Activated CD4-positive, alpha-beta T cell treated with anti-CD3 and anti-CD28 coated beads, Interleukin-2, amount 10 ng/mL, durations not matched to agents 24 days and 14 days (primary cell): ENCODE measurements at regions not wholly inside any gene's neighbourhood (a gene's known extent, or its start where the extent isn't known, plus 50 kb on each side); places are given as distances from the start of the nearest gene placed in this dataset.

ENCODE experiments used
- DNase-seq: peaks from one replicate; pipeline ENCODE4 v3.0.0; 2022
- H3K27ac Mint-ChIP-seq: one replicate; pipeline ENCODE4 v1.8.0; 2022; ENCODE audit warnings: mild to moderate bottlenecking, mixed read lengths
- H3K27me3 Mint-ChIP-seq: one replicate; pipeline ENCODE4 v1.8.0; 2022; ENCODE audit warnings: mixed read lengths
- H3K36me3 Mint-ChIP-seq: one replicate; pipeline ENCODE4 v1.8.0; 2022; ENCODE audit warnings: low read depth, mild to moderate bottlenecking, mixed read lengths
- H3K4me1 Mint-ChIP-seq: one replicate; pipeline ENCODE4 v1.8.0; 2021; ENCODE audit warnings: mixed read lengths
- H3K4me3 Mint-ChIP-seq: one replicate; pipeline ENCODE4 v1.8.0; 2022; ENCODE audit warnings: mild to moderate bottlenecking, moderate library complexity, mixed read lengths
- H3K9me3 Mint-ChIP-seq: one replicate; pipeline ENCODE4 v1.8.0; 2021; ENCODE audit warnings: mixed read lengths
- intact Hi-C: fragments of 100-400 bp; cut with micrococcal nuclease; formaldehyde crosslinking; loops from one replicate; pipeline ENCODE4 v1.15.1; 2023

DNA sequence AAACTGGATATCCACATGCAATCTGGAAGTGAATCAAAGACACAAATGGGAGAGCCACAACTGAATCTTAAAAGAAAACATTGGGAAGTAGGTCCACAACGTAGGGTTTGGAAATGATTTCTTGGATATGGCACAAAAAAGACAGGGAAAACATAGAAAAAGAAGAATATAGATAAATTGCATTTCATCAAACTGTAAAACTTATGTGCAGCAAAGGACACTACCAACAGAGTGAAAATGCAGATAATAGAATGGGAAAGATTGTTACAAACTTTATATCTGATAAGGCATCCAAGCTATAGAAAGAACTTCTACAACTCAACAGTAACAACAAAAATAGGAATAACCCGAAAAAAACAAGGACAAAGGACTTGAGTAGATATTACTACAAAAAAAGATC is 89.6 kb downstream of the ZNF280B start:
- Mint-ChIP-seq H3K36me3 (no peaks in the 10 kb centered on the region), H3K27ac (no peak overlapping the region), H3K4me3 (no peak overlapping the region), H3K27me3 (peaks cover 49% of the 10 kb centered on the region), H3K4me1 (no peaks in the 10 kb centered on the region), H3K9me3 (no peaks in the 10 kb centered on the region)
- intact Hi-C loops = no loop called here
- DNase-seq = no peak

DNA sequence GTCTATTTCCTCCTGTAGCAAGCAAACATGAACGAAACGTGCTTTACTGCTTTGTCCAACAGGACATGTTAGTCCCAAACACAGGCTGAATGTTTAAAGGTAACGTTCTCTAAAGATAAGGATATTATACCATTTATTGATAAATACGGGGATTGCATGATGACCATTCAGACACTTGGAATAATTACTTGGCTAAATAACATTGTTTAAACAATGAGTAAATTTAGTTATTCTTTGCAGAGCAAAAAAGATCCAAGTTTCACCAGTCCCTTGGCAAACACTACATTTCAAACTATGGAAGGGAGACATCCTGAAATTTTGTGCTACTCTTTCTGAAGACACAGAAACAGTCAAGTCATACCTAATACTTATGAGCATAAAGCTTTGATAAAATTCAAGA is 88.0 kb downstream of the ZNF280B start:
- Mint-ChIP-seq H3K27ac (no peak overlapping the region), H3K27me3 (peaks cover 40% of the 10 kb centered on the region), H3K4me1 (no peaks in the 10 kb centered on the region), H3K36me3 (no peaks in the 10 kb centered on the region), H3K9me3 (no peaks in the 10 kb centered on the region), H3K4me3 (no peak overlapping the region)
- intact Hi-C loops = no loop called here
- no peak for DNase-seq

DNA sequence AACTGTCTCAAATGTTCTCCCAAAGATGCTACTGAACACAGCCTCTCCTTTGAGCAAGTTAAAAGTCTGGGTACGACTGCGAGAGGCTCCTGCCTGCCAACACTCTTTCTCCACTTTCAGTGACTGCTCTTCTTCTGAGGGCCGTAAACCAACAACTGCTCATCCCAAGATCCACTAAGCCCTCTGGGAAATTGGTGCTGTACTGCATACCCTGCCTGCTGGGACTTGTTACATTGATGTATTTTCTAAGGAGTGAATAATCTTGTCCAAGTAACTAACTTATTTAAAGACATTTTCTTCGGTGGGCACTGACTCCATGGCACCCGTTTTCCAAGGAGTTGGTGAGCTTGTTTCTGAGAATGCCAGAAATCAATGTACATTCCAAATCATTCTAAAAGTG is 87.2 kb downstream of the ZNF280B start:
- peaks cover 35% of the 10 kb centered on the region for H3K27me3 Mint-ChIP-seq
- no peak overlapping the region for H3K27ac Mint-ChIP-seq
- no peaks in the 10 kb centered on the region for H3K9me3 Mint-ChIP-seq
- intact Hi-C loops = no loop called here
- H3K4me1 Mint-ChIP-seq = no peaks in the 10 kb centered on the region
- H3K4me3 Mint-ChIP-seq = no peak overlapping the region
- H3K36me3 Mint-ChIP-seq = no peaks in the 10 kb centered on the region
- DNase-seq = peak; percentile 40

DNA sequence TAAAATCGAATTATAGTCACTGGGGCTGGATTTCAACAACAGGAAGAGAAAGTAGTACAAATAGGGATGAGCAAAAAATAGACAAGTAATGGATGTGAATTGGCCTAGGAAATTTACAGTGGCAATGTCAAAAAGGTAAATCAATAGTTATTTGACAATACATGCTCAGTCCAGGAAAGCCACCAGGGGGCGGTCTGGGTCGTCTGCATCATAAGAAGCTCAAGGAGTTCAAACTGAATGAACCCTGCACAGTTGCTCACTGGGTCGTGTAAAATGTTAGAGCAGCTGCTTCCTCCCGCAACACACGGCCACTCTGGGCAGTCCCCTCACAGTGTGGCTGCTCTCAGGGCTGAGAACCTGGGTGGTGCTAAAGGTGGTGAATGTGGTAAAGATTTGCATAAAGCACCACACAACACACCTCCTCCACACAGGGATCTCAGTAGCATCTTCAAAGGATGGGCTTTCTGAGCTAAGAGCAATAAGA is 85.9 kb downstream of the ZNF280B start:
- Mint-ChIP-seq H3K9me3 (no peaks in the 10 kb centered on the region), H3K4me3 (no peak overlapping the region), H3K36me3 (no peaks in the 10 kb centered on the region), H3K27me3 (peaks cover 29% of the 10 kb centered on the region), H3K4me1 (no peaks in the 10 kb centered on the region), H3K27ac (no peak overlapping the region)
- intact Hi-C loops = loop anchor here (2.0 kb wide), 1 partner anchor 66 kb away; no protein-coding TSS in a partner anchor
- DNase-seq = peak; percentile 89

DNA sequence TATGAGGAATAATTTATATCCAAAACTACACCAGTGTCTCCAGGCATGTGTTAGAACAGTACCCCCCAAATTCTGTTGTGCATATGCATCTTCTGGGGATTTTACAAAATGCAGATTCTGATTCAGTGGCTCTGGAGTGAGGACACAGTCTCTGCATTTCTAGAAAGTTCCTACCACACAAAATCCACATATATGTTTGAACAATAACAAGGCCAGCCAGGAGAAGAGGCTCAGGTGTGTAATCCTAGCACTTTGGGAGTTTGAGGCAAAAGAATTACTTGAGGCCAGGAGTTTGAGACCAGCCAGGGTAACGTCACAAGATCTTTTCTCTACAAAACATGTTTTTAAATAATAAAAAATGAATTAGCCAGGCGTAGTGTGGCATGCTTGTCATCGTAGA is 84.9 kb downstream of the ZNF280B start:
- intact Hi-C loops = loop anchor here (2.0 kb wide), 1 partner anchor 67 kb away; no protein-coding TSS in a partner anchor
- Mint-ChIP-seq H3K4me3 (no peak overlapping the region), H3K36me3 (no peaks in the 10 kb centered on the region), H3K9me3 (no peaks in the 10 kb centered on the region), H3K27me3 (peaks cover 29% of the 10 kb centered on the region), H3K4me1 (no peaks in the 10 kb centered on the region), H3K27ac (no peak overlapping the region)
- DNase-seq = no peak

DNA sequence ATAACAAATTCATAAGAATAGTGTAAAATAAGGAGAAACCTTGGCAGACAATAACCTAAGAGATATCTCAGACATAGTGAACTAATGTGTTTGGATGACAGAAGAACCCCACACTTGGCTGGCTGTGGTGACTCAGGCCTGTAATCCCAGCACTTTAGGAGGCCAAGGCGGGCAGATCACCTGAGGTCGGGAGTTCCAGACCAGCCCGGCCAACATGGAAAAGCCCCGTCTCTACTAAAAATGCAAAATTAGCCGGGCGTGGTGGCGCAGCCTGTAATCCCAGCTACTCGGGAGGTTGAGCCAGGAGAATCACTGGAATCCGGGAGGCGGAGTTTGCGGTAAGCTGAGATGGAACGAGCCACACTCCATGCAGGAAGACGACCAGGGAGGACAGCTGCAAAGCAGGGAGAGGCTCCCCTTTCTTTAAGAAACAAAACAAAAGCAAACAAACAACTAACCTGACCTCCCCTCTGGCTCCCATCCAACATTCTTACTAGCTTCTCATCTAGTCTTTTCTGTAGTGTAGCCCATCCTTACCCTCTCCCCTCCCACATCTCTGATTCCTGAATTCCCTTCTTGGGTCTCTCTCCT is 84.2 kb downstream of the ZNF280B start:
- no peak overlapping the region for H3K27ac Mint-ChIP-seq
- H3K9me3 Mint-ChIP-seq = no peaks in the 10 kb centered on the region
- intact Hi-C loops = no loop called here
- peaks cover 23% of the 10 kb centered on the region for H3K27me3 Mint-ChIP-seq
- DNase-seq = no peak
- no peaks in the 10 kb centered on the region for H3K36me3 Mint-ChIP-seq
- no peak overlapping the region for H3K4me3 Mint-ChIP-seq
- H3K4me1 Mint-ChIP-seq = no peaks in the 10 kb centered on the region

DNA sequence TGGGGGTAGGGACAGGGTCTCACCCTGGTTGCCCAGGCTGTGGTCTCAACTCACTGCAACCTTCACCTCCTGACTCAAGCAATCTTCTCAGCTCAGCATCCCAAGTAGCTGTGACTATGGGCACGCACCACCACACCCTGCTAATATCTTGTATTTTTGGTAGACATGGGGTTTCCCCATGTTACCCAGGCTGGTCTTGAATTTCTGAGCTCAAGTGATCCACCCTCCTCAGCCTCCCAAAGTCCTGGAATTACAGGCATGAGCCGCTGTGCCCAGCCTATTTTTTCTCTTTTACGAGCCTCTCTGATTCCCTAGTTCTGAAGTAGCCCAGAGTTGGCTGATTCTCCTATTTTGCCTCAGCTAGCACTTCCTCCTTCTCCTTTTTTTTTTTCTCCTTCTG is 83.6 kb downstream of the ZNF280B start:
- Mint-ChIP-seq H3K27me3 (peaks cover 22% of the 10 kb centered on the region), H3K36me3 (no peaks in the 10 kb centered on the region), H3K4me3 (no peak overlapping the region), H3K9me3 (no peaks in the 10 kb centered on the region), H3K4me1 (no peaks in the 10 kb centered on the region), H3K27ac (no peak overlapping the region)
- intact Hi-C loops = no loop called here
- DNase-seq = no peak

DNA sequence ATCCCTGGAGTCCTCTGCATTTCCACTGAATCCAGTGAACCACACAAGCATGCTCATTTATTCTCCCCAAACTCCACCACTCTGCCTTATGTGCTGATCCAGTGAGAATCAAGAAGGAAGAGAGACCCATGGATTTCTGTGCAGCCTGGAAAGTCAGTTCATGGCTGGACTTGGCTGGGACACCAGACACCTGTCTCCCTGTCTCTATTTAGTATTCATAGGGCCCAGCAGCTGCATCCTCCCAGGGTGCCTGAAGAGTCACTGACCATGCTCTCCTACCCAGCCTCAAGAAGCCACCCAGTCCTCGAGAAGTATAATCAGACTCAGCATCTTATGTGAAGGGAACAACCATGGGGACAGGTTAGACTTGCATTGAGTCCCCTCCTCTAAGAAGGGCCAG is 83.2 kb downstream of the ZNF280B start:
- DNase-seq = no peak
- no peak overlapping the region for H3K27ac Mint-ChIP-seq
- no peaks in the 10 kb centered on the region for H3K4me1 Mint-ChIP-seq
- no peaks in the 10 kb centered on the region for H3K9me3 Mint-ChIP-seq
- no peak overlapping the region for H3K4me3 Mint-ChIP-seq
- H3K27me3 Mint-ChIP-seq = peaks cover 21% of the 10 kb centered on the region
- intact Hi-C loops = no loop called here
- H3K36me3 Mint-ChIP-seq = no peaks in the 10 kb centered on the region

DNA sequence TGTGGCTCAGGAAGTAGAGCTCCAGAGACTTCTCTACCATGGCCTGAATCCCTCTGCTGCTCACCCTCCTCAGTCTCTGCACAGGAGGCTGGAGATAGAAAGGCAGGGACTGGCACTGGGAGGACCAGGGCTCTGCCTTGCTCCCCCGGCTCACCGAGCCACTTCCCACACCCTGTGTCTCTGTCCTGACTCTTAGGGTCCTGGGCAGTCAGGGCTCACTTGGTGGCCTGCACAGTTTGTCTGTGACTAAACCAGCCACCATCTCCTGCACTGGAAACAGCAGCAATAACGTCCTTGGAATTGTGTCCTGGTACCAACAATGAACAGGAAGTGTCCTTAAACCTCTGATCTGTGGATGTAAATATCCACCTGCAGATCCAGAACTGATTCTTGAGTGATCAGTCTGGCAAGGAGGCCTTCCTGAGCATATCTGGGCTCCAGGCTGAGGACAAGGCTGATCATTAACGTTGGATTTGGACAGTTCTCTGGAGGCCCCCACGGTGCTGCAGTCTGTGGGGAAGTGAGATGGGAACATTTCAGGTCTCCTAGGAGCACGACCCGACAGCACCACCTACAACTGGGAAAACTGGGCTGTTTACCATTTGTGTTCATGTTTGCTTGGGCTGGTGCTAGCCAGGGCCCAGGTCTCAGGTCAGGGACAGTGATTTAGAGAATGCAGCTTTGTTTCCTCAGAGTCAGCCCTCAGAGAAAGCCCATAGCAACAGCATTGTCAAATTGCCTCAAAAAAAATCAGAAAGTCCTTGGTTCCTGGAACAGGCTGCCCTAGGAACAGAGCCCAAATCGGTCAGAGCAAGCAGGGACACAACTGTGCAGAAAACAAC is 82.5 kb downstream of the ZNF280B start:
- no peak overlapping the region for H3K27ac Mint-ChIP-seq
- no peak overlapping the region for H3K4me3 Mint-ChIP-seq
- intact Hi-C loops = no loop called here
- DNase-seq = no peak
- no peaks in the 10 kb centered on the region for H3K9me3 Mint-ChIP-seq
- H3K36me3 Mint-ChIP-seq = no peaks in the 10 kb centered on the region
- no peaks in the 10 kb centered on the region for H3K4me1 Mint-ChIP-seq
- peaks cover 22% of the 10 kb centered on the region for H3K27me3 Mint-ChIP-seq

DNA sequence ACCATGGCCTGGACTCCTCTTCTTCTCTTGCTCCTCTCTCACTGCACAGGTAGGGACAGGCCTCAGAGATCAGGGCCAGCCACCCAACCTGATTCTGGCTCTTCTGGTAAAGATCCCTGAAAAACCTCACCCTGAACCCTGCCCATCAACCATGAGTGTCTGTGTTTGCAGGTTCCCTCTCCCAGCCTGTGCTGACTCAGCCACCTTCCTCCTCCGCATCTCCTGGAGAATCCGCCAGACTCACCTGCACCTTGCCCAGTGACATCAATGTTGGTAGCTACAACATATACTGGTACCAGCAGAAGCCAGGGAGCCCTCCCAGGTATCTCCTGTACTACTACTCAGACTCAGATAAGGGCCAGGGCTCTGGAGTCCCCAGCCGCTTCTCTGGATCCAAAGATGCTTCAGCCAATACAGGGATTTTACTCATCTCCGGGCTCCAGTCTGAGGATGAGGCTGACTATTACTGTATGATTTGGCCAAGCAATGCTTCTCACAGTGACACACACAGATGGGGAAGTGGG is 80.9 kb downstream of the ZNF280B start:
- Mint-ChIP-seq H3K36me3 (no peaks in the 10 kb centered on the region), H3K9me3 (no peaks in the 10 kb centered on the region), H3K4me1 (no peaks in the 10 kb centered on the region), H3K27me3 (peaks cover 19% of the 10 kb centered on the region), H3K4me3 (no peak overlapping the region), H3K27ac (no peak overlapping the region)
- intact Hi-C loops = no loop called here
- no peak for DNase-seq

DNA sequence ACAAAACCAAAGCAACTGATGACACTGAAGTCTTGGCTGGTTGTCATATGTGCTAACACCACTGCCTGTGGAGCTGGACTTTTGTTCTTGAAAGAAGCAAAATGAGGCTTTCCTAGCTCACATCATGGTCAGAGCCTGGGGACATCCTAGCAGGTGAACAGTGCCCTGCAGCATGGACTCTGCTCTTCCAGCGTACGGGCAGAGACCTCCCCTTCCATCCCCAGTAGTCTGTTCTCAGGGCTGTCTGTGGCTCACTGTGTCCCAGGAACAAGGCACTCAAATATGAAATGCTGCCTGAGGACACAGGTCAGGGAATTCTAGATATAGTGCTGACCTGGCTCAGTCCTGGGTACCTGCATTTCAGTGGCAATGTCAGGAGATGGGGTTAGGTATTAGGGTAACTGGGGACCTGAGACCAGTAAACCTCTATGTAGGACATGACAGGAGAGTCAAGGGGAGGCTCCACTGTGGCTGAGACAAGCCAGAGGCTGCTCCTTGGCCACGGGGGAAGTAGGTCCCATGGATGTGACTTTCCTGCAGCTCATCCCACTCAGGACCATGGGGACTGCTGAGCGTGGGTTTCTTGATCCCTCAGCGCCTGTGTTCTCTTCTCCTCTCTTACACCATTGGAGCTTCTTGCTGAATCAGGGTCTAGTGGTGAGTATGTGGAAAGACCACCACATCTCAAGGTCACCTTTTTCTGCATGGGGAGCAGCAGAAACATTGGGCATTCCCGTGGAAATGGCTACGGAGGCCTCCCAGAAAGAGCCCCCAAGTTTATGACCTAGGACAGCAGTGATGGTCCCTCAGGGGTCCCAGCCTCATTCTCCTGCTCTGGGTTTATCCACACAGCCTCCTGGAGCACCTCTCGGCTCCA is 80.1 kb downstream of the ZNF280B start:
- Mint-ChIP-seq H3K27ac (no peak overlapping the region), H3K36me3 (no peaks in the 10 kb centered on the region), H3K9me3 (no peaks in the 10 kb centered on the region), H3K4me1 (no peaks in the 10 kb centered on the region), H3K4me3 (no peak overlapping the region), H3K27me3 (peaks cover 20% of the 10 kb centered on the region)
- intact Hi-C loops = no loop called here
- DNase-seq = no peak

DNA sequence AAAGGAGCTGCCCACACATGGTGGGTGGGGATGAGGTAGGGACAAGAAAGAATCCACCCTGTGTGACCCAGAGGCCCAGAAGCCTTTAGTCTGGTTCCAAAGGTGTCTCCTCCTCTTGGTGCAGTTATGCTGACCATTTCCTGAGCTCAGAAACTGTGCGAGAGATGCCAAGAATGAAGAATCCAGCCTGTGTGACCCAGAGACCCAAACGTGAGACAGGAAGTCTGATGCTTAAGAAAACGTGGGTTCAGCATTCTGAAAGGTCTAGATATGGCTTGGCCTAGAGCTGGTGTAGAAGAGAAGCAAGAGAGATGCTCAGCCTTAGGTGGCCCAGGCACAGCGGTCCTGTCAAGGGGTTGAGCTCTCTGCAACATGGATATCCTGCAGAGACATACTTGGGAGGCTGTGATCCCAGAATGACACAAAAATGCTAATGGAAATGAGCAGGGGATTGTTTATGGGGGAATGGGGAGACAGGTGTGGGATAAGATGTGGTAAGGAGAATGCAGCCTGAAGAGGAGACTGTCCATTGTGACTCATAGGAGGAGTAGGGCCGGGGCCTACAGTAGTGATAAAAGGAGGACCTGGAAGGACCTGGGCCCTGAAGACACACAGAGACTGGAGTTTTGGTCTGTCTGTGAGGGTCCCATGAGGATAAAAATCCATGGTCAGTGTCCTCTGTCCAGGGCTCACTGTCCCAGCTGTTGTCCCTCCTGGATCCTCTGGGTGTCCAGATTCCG is 79.0 kb downstream of the ZNF280B start:
- H3K27me3 Mint-ChIP-seq = peaks cover 24% of the 10 kb centered on the region
- H3K4me3 Mint-ChIP-seq = no peak overlapping the region
- no peaks in the 10 kb centered on the region for H3K36me3 Mint-ChIP-seq
- DNase-seq = no peak
- no peak overlapping the region for H3K27ac Mint-ChIP-seq
- no peaks in the 10 kb centered on the region for H3K9me3 Mint-ChIP-seq
- intact Hi-C loops = no loop called here
- no peaks in the 10 kb centered on the region for H3K4me1 Mint-ChIP-seq

DNA sequence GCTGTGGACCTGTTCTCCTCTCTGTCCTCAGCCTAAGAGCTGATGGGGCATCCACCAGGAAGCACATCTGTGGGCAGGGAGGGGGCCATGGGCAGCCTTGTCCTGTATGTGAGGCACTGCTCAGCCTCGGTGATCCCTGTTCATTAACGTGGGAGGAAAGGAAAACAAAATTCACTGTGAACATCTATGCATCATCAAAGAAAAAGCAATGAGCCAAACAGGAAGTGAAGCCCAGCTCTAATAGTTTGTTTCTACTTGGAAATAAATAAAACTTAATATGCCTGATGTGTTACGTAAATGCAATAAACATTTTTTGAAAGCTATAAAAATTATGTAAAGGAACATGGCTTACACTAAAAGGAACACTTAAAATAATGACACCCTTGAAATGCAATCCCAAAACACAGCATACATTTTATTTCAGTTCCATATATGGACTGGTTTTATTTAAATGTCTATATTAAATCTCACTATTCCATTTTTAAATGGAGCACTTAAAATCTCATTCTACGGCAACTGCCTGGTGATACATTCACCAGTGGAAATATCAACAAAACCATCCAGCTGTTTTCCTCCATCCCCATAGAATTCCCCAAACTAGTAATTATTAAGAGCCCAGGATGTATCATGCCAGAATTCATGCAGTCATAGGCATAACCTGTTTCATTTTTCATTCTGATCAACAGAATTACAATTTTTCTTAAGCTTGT is 78.3 kb downstream of the ZNF280B start:
- H3K4me1 Mint-ChIP-seq = no peaks in the 10 kb centered on the region
- no peaks in the 10 kb centered on the region for H3K36me3 Mint-ChIP-seq
- DNase-seq = no peak
- peaks cover 26% of the 10 kb centered on the region for H3K27me3 Mint-ChIP-seq
- H3K9me3 Mint-ChIP-seq = no peaks in the 10 kb centered on the region
- intact Hi-C loops = no loop called here
- no peak overlapping the region for H3K4me3 Mint-ChIP-seq
- H3K27ac Mint-ChIP-seq = no peak overlapping the region
